ENCODE measurements at regions not wholly inside any gene's neighbourhood (a gene's known extent, or its start where the extent isn't known, plus 50 kb on each side); places are given as distances from the start of the nearest gene placed in this dataset.

DNA sequence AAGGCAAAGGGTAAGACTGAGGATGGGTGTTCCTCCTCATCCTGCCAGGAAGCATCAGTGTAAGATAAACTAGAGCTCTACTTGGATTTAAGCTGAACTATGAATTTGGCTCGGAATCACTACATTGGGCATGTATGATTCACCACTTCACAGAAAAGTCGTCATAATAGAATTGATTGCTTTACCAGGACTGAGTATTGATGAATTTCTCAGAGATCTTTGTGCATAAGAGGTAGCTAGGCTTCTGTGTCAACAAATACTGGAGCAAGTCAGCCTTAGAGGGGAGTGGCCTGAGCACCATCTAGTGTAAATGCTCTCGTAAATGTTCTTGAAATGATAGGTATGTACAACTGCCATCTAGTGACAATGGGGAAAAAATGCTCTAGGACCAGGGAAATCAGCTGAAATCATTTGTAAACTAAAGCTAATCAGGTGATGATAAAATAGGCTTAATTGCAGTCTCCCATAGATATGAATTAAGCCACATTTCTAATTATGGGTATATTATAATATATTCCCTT is 309.5 kb upstream of the FMR1 start:
- DNase-seq (ENCODE audit: insufficient read length, low spot score) (no peak), FAIRE-seq (no peak)
- TF ChIP-seq, protein P1, sequence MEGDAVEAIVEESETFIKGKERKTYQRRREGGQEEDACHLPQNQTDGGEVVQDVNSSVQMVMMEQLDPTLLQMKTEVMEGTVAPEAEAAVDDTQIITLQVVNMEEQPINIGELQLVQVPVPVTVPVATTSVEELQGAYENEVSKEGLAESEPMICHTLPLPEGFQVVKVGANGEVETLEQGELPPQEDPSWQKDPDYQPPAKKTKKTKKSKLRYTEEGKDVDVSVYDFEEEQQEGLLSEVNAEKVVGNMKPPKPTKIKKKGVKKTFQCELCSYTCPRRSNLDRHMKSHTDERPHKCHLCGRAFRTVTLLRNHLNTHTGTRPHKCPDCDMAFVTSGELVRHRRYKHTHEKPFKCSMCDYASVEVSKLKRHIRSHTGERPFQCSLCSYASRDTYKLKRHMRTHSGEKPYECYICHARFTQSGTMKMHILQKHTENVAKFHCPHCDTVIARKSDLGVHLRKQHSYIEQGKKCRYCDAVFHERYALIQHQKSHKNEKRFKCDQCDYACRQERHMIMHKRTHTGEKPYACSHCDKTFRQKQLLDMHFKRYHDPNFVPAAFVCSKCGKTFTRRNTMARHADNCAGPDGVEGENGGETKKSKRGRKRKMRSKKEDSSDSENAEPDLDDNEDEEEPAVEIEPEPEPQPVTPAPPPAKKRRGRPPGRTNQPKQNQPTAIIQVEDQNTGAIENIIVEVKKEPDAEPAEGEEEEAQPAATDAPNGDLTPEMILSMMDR (IDR thresholded peaks at IDR 0.05; ENCODE audit: insufficient read depth, missing control alignments) = no peak

DNA sequence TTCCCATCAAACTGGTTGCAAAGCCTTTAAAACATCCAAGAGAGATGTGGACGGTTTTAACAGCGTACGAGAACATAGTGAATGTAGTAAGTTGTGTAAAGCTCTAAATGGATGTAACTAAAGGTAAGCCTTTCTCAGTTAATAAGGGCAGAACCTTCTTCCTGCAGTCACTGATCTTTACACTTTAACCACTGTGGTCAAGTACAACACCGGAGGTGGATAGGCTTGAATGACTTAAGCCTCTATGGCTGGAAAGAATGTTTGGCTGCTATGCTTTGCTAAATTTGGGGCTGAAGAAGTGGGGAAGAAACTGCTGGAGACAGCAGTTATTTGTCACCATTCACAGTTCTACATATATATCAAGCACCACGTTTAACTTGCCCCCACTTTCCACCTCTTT is 285.1 kb upstream of the FMR1 start:
- TF ChIP-seq, protein P1 (IDR thresholded peaks at IDR 0.05; ENCODE audit: insufficient read depth, missing control alignments) = no peak
- no peak for FAIRE-seq

DNA sequence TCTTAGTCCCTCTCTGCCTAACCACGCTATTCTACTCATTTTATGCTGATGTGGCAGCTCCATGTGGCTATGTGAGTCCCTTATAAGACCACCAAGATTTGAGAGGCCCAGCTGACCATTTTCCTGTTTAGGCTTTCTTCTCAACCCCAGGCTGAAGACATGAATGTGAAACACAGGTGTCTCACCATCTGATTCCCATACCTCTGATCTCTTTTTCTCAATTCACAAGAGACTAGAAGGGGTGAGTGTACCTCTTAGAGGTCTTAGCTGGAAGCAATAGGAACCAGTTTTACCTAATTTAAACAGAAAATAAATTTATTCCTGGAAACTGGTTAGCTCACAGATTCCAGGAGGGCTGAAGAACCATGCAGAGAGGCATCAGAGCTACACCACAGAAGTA is 276.5 kb upstream of the FMR1 start:
- DNase-seq (ENCODE audit: insufficient read length, low spot score) (no peak), FAIRE-seq (no peak)
- TF ChIP-seq, protein P1 (IDR thresholded peaks at IDR 0.05; ENCODE audit: insufficient read depth, missing control alignments) = no peak

More for the DNA sequence above, 285.1 kb upstream of the FMR1 start:
- DNase-seq (ENCODE audit: insufficient read length, low spot score) = no peak

DNA sequence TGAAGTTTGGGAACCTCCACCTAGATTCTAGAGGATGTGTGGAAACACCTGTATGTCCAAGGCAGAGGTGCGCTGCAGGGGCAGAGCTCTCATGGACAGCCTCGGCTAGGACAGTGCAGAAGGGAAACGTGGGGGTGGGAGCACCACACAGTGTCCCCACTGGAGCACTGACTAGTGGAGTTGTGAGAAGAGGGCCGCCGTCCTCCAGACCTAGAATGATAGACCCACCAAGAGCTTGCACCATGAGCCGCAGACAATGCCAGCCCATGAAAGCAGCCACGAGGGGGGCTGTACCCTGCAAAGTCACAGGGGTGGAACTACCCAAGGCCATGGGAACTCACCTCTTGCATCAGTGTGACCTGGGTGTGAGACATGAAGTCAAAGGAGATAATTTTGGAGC is 274.5 kb upstream of the FMR1 start:
- no peak for FAIRE-seq
- no peak for DNase-seq (ENCODE audit: insufficient read length, low spot score)
- TF ChIP-seq, protein P1 (IDR thresholded peaks at IDR 0.05; ENCODE audit: insufficient read depth, missing control alignments) = no peak

DNA sequence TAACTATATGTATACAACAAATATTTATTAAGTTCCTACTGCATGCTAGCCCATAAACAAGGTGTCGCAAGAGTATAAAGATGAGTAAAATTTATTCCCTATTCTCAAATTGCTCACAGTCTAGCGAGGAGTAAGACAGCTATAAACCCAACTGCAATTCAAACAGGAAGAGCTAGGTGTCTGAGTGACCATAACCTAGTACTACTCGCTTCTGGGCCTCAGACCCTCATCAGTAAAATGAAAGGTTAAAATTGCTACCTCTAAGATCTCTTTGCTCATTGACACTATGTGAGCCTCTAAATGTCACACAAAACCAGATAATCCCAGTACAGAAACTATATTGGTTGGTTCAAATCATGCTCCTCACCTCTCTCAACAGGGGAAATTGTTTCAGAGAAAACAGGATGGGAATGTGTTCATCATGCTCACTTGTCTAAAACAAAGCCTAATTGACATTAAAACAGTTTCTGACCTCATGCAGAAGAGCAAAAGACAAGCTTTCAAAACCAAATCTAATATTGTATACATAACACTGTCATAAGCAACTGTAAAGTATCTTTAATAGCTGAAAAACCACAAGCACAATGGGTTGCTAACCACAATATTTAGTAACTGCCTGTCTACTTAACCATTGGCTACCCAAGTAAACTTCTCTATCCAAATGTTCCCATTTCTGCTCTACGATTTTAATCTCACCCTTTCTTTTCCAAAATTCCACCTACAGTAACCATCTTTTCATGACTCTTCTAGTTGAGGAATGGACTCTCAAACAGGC is 264.6 kb upstream of the FMR1 start:
- no peak for DNase-seq (ENCODE audit: insufficient read length, low spot score)
- no peak for FAIRE-seq
- TF ChIP-seq, protein P1 (IDR thresholded peaks at IDR 0.05; ENCODE audit: insufficient read depth, missing control alignments) = no peak

DNA sequence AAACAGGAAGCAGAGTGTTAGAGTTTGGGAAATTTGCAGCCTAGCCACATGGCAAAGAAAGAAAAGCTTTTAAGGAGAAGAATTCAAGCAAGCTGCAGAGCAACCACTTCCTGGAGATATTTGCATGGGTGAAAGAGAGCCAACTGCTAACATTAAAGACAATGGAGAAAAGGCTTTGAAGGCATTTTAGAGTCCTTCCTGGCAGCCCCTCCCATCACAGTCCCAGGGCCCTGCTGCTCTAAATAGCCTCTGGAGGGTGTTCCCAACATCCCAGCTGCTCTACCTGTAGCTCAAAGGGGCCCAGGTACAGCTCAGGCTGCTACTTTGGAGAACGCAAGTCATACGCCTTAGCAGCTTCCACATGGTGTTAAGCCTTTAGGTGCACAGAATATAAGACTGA is 235.9 kb upstream of the FMR1 start:
- DNase-seq (ENCODE audit: insufficient read length, low spot score) (no peak), FAIRE-seq (no peak)
- TF ChIP-seq, protein P1 (IDR thresholded peaks at IDR 0.05; ENCODE audit: insufficient read depth, missing control alignments) = no peak

DNA sequence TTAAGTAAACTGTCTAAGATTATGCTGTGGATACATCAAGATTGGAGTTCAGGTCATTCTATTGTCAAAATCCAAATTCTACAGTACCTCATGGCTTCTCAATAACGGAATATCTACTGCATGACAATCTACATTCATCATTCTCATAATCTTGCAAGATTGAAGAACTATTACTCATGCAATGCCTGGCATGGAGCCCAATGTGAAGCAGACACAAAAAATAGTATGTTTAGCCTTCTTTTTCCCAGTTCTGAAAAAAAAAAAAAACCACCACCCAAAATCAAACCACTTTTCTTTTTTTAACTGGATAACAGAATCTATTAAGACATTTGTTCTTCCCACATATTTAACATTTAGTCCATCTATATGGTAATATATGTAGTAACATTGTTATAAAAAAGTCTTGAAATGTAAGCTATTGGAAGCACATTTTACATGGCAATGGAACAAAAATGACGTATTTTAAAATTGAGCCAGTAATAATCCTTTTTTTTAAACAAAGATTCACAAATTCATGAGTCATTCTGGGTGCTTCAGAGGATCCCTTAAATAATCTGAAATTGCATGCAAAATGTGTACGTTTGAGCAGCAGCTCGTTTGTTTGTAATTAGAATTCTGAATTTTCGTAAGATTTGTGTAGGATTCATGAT is 232.2 kb upstream of the FMR1 start:
- FAIRE-seq (no peak), DNase-seq (ENCODE audit: insufficient read length, low spot score) (no peak)
- TF ChIP-seq, protein P1 (IDR thresholded peaks at IDR 0.05; ENCODE audit: insufficient read depth, missing control alignments) = no peak

Measured in D721Med (cell line).